SJSA1 (cell line): ENCODE measurements at regions not wholly inside any gene's neighbourhood (a gene's known extent, or its start where the extent isn't known, plus 50 kb on each side); places are given as distances from the start of the nearest gene placed in this dataset.

Experiments used
- DNase-seq, 2 experiments: peaks; one replicate each; pipeline ENCODE4 v3.0.0-alpha.2; 2015 to 2020; ENCODE audit warnings: low spot score in 2 of 2, low read depth in 1 of 2
- H3K27ac ChIP-seq: fragments of 250-450 bp; sonication (Bioruptor Pico); 2 replicates; pipeline ENCODE4 v1.5.1; 2020; ENCODE audit warnings: mild to moderate bottlenecking, moderate library complexity
- H3K27me3 ChIP-seq: fragments of 250-450 bp; sonication (Bioruptor Pico); replicated peaks from 2 replicates; pipeline ENCODE4 v1.5.1; 2020; ENCODE audit warnings: mild to moderate bottlenecking, moderate library complexity
- H3K36me3 ChIP-seq: fragments of 250-450 bp; sonication (Bioruptor Pico); 2 replicates; pipeline ENCODE4 v1.5.1; 2020; ENCODE audit warnings: mild to moderate bottlenecking
- H3K4me1 ChIP-seq: fragments of 250-450 bp; sonication (Bioruptor Pico); replicated peaks from 2 replicates; pipeline ENCODE4 v1.6.1; 2021; ENCODE audit warnings: mild to moderate bottlenecking
- H3K4me3 ChIP-seq: fragments of 250-450 bp; sonication (Bioruptor Pico); 2 replicates; pipeline ENCODE4 v1.5.1; 2020; ENCODE audit warnings: mild to moderate bottlenecking
- H3K9me3 ChIP-seq: fragments of 250-450 bp; sonication (Bioruptor Pico); replicated peaks from 2 replicates; pipeline ENCODE4 v1.5.1; 2020; ENCODE audit warnings: mild to moderate bottlenecking

DNA sequence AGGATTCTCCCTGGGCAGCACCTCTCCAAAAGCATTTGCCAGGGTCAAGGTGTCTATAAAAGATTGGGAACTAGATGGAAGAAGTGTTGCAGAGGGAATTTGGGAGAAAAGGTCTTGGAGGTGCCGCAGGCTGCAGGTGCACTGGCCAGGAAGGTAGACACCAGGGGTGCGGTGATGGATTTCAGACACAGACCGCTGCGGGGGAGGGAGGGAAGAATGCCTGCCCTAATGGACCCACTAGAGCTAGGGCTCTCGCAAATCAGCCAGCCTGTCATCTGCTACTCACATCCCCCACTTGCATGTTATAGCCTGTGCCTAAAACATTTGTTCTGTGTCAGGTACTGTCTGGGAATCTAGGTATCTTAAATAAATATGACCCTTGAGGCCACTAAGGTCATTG, 193.6 kb upstream of the SLC24A3 start:
- no peaks in the 10 kb centered on the region for H3K36me3 ChIP-seq
- no peak overlapping the region for H3K4me3 ChIP-seq
- peak in 1 of 2 experiments; percentile 16 for DNase-seq
- H3K4me1 ChIP-seq = no peaks in the 10 kb centered on the region
- H3K9me3 ChIP-seq = no peaks in the 10 kb centered on the region
- H3K27me3 ChIP-seq = no peaks in the 10 kb centered on the region
- no peak overlapping the region for H3K27ac ChIP-seq

DNA sequence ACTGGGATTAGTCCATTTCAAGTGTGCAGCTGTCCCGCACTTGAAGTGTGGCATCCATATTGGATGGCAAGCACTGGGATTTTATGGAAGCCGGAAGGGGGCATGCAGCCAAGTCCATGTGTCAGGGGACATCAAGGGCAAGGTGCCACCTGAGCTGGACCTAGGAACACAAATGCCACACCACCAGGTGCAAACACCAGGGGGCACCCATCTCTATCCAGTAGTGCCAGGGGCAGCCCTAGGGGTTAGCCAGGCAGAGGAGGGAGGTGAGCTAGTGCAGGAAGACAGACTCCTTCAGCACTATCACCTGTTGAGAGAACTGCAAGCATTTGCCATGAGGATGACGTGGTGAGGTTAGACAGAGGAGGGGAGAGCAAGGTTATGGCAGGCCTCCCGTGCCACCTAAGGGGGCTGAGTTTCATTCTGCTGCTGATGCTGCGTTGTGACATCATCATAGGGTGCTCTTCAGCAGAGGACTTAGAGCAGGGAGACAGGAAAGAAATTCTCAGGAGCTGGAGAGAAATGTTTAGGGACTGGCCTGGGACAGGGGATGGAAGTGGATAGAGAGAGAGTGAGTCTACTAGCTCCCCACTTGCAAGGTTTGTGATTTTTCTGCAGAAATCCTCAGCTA, 192.6 kb upstream of the SLC24A3 start:
- Histone ChIP-seq H3K36me3 (no peaks in the 10 kb centered on the region), H3K27ac (no peak overlapping the region), H3K4me1 (no peaks in the 10 kb centered on the region), H3K9me3 (no peaks in the 10 kb centered on the region), H3K27me3 (no peaks in the 10 kb centered on the region), H3K4me3 (no peak overlapping the region)
- peak in 1 of 2 experiments; percentile 26 for DNase-seq

GRCh38 chr20:19021406-19022117, 190.9 kb upstream of the SLC24A3 start:
- no peaks in the 10 kb centered on the region for H3K27me3 ChIP-seq
- H3K36me3 ChIP-seq = no peaks in the 10 kb centered on the region
- H3K4me1 ChIP-seq = no peaks in the 10 kb centered on the region
- peak in 1 of 2 experiments; percentile 4 for DNase-seq
- no peaks in the 10 kb centered on the region for H3K9me3 ChIP-seq
- H3K4me3 ChIP-seq = no peak overlapping the region
- H3K27ac ChIP-seq = no peak overlapping the region

DNA sequence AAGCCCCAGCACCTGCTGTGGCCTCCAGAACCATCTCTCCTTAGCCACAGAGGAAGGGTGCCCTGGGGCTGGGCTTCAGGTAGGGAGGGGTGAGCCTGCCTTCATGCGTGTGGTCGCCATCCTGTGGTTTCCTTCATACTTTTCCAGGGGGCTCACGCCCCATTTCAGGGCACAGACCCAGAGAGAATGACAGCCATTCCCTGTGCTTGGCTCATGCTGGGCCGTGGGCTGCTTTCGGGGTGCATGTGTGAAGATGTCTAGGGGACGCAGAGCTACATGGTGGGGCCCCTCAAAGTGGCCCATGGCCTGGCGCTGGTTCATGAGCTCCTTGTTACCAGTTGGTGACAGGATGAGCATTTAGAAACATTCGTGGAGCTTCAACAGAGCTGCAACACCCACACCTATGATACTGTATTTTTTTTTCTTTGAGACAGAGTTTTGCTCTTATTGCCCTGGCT, 190.3 kb upstream of the SLC24A3 start:
- H3K4me3 ChIP-seq = no peak overlapping the region
- no peaks in the 10 kb centered on the region for H3K9me3 ChIP-seq
- no peaks in the 10 kb centered on the region for H3K36me3 ChIP-seq
- peak in 1 of 2 experiments; percentile 25 for DNase-seq
- H3K27me3 ChIP-seq = no peaks in the 10 kb centered on the region
- no peaks in the 10 kb centered on the region for H3K4me1 ChIP-seq
- H3K27ac ChIP-seq = no peak overlapping the region

DNA sequence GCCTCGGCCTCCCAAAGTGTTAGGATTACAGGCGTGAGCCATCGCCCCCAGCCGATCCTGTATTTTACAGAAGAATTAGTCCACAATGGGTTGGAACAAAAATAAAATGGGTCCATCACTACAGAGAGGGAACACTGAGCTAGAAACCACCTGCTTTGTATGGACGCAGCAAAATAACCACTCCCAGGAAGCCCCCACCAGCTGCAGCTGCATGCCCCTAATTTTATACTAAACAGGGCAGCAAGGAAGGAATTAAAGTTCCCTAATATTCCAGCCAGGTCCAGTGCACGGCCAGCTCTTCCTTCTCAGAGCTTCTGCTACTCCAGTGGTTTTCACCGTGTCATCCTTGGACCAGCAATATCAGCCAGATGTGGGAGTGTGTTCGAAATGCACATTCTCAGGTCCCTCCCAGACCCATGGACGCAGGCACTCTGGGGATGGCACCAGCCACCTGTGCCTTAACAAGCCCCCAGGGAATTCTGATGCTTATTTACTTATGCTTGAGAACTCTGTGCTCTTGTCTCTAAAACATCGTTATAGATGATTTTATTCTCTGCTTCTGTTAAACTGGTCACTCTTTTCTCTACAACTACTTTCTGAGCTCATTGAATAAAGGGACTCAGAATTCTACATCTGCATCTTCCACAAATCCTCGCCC, 189.5 kb upstream of the SLC24A3 start:
- H3K4me1 ChIP-seq = no peaks in the 10 kb centered on the region
- no peaks in the 10 kb centered on the region for H3K36me3 ChIP-seq
- no peak overlapping the region for H3K27ac ChIP-seq
- no peaks in the 10 kb centered on the region for H3K9me3 ChIP-seq
- DNase-seq = peak in 1 of 2 experiments; percentile 20
- H3K27me3 ChIP-seq = no peaks in the 10 kb centered on the region
- no peak overlapping the region for H3K4me3 ChIP-seq

DNA sequence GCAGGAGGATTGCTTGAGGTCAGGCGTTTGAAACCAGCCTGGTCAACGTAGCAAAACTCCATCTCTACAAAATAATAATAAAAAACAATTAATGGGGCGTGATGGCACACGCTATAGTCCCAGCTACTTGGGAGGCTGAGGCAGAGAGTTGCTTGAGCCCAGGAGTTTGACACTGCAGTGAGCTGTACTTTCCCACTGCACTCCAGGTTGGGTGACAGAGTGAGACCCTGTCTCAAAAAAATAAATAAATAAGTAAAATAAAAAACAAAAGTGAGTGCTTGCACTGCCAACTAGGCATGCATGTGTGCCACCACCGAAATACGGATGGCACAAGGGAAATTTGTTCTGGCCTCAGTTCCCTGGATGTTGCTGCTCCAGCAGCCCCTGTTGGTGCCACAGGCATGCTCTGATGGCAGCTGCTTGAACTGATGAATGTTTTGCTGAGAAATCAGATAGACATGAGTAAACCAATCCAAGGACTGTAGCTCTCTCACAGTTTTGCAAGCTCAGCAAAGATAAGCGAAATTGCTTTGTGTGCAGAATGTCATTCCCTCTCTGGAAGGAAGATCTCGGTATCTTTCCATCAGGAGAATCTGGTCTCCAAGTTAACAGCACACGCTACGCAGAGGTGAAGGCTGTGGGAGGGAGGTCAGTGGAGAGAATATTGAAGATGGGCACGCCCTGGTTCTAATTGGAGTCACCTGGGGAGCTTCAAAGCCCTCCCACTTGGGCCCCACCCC, 188.0 kb upstream of the SLC24A3 start:
- DNase-seq = peak in 1 of 2 experiments; percentile 20
- Histone ChIP-seq H3K4me3 (no peak overlapping the region), H3K27me3 (no peaks in the 10 kb centered on the region), H3K36me3 (no peaks in the 10 kb centered on the region), H3K4me1 (no peaks in the 10 kb centered on the region), H3K9me3 (no peaks in the 10 kb centered on the region), H3K27ac (no peak overlapping the region)

DNA sequence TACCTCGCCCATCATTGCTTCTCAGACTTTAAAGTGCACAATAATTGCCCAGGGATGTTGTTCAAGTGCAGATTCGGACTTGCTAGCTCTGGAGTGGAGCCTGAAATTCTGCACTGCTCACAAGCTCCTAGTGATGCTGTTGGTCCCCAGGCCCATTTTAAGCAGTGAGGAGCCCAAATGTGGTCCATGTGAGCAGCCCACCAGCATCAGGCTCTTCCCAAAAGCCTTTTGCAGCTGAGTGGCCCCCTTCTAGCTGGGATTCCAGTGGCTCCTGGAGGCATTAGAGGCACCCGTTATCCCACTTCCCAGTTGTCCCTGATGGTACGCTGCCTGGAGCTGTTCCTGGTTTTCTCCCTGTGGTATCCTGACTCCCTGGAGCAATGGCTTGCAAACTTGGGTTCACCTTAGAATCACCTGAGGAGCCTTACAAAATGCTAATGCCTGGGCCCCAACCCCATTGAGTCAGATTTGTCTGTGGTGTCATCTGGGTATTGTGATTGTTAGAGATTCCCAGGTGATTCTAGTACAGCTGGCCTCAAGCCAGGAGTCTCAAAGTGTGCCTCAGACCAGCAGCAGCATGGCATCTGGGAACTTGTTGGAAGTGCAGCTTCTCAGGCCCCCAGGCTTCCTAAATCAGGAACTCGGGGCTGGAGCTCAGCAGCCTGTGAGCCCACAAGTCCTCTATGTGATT, 186.9 kb upstream of the SLC24A3 start:
- H3K27me3 ChIP-seq = no peaks in the 10 kb centered on the region
- H3K9me3 ChIP-seq = no peaks in the 10 kb centered on the region
- no peaks in the 10 kb centered on the region for H3K4me1 ChIP-seq
- peak in 1 of 2 experiments; percentile 22 for DNase-seq
- no peak overlapping the region for H3K27ac ChIP-seq
- H3K4me3 ChIP-seq = no peak overlapping the region
- no peaks in the 10 kb centered on the region for H3K36me3 ChIP-seq

- no peaks in the 10 kb centered on the region for H3K9me3 ChIP-seq
- H3K4me3 ChIP-seq = no peak overlapping the region
- H3K36me3 ChIP-seq = no peaks in the 10 kb centered on the region
- DNase-seq = peak in 1 of 2 experiments; percentile 18
- H3K27ac ChIP-seq = no peak overlapping the region
- no peaks in the 10 kb centered on the region for H3K4me1 ChIP-seq
- H3K27me3 ChIP-seq = no peaks in the 10 kb centered on the region
These were observed 186.1 kb upstream of the SLC24A3 start for GRCh38 chr20:19026121-19026878.

GRCh38 chr20:19026901-19027644, 185.4 kb upstream of the SLC24A3 start:
- no peaks in the 10 kb centered on the region for H3K9me3 ChIP-seq

GRCh38 chr20:19027971-19028370, 184.5 kb upstream of the SLC24A3 start:
- Histone ChIP-seq H3K4me1 (no peaks in the 10 kb centered on the region), H3K9me3 (no peaks in the 10 kb centered on the region), H3K27ac (no peak overlapping the region), H3K27me3 (no peaks in the 10 kb centered on the region), H3K4me3 (no peak overlapping the region), H3K36me3 (no peaks in the 10 kb centered on the region)
- peak in 1 of 2 experiments; percentile 9 for DNase-seq

More at GRCh38 chr20:19026901-19027644, 185.4 kb upstream of the SLC24A3 start:
- peak in 1 of 2 experiments; percentile 36 for DNase-seq
- H3K4me1 ChIP-seq = no peaks in the 10 kb centered on the region
- H3K27ac ChIP-seq = no peak overlapping the region
- H3K27me3 ChIP-seq = no peaks in the 10 kb centered on the region
- H3K36me3 ChIP-seq = no peaks in the 10 kb centered on the region
- H3K4me3 ChIP-seq = no peak overlapping the region

- H3K4me1 ChIP-seq = no peaks in the 10 kb centered on the region
- H3K4me3 ChIP-seq = no peak overlapping the region
- no peak for DNase-seq
- H3K36me3 ChIP-seq = no peaks in the 10 kb centered on the region
- no peaks in the 10 kb centered on the region for H3K9me3 ChIP-seq
- no peaks in the 10 kb centered on the region for H3K27me3 ChIP-seq
- no peak overlapping the region for H3K27ac ChIP-seq
These were observed 170.7 kb upstream of the SLC24A3 start for GRCh38 chr20:19041787-19042186.

GRCh38 chr20:19045371-19045770, 167.1 kb upstream of the SLC24A3 start:
- Histone ChIP-seq H3K36me3 (no peaks in the 10 kb centered on the region), H3K9me3 (no peaks in the 10 kb centered on the region), H3K4me1 (no peaks in the 10 kb centered on the region), H3K27me3 (no peaks in the 10 kb centered on the region), H3K27ac (no peak overlapping the region), H3K4me3 (no peak overlapping the region)
- no peak for DNase-seq
